GM23338 (cell line): ENCODE measurements at regions not wholly inside any gene's neighbourhood (a gene's known extent, or its start where the extent isn't known, plus 50 kb on each side); places are given as distances from the start of the nearest gene placed in this dataset.

ENCODE experiments used
- ATAC-seq: fragments of 200-7000 bp; cut with Tn5 transposase; 3 replicates; pipeline ENCODE4 v1.9.1; 2020
- DNase-seq: peaks from one replicate; pipeline ENCODE4 v3.0.0-alpha.2; 2015; ENCODE audit warnings: low spot score
- H2AFZ ChIP-seq: fragments of 200-600 bp; sonication (generic); 2 replicates; pipeline ENCODE4 v1.8.0; 2016; ENCODE audit warnings: antibody characterized with exemption, mild to moderate bottlenecking, moderate library complexity
- H3F3A ChIP-seq: fragments of 200-600 bp; sonication (generic); replicated peaks from 2 replicates; pipeline ENCODE4 v1.8.0; 2017; ENCODE audit warnings: antibody characterized with exemption, mixed run types, low read depth
- H3K27ac ChIP-seq: fragments of 200-600 bp; sonication (generic); 2 replicates; pipeline ENCODE4 v1.6.1; 2016; ENCODE audit warnings: low read depth
- H3K27me3 ChIP-seq: fragments of 200-600 bp; sonication (generic); 2 replicates; pipeline ENCODE4 v1.8.0; 2016; ENCODE audit warnings: mild to moderate bottlenecking, mixed run types, moderate library complexity; ENCODE audit not compliant: insufficient read depth
- H3K36me3 ChIP-seq: fragments of 200-600 bp; sonication (generic); 2 replicates; pipeline ENCODE4 v1.8.0; 2016; ENCODE audit warnings: mild to moderate bottlenecking; ENCODE audit not compliant: insufficient read depth
- H3K4me1 ChIP-seq: fragments of 200-600 bp; sonication (generic); 2 replicates; pipeline ENCODE4 v1.8.0; 2016; ENCODE audit warnings: mild to moderate bottlenecking, moderate library complexity; ENCODE audit not compliant: insufficient read depth
- H3K4me2 ChIP-seq: fragments of 200-600 bp; sonication (generic); 2 replicates; pipeline ENCODE4 v1.7.1; 2017; ENCODE audit warnings: mixed run types
- H3K4me3 ChIP-seq: fragments of 200-600 bp; sonication (generic); 2 replicates; pipeline ENCODE4 v1.6.1; 2016; ENCODE audit warnings: mixed run types
- H3K79me2 ChIP-seq: fragments of 200-600 bp; sonication (generic); replicated peaks from 2 replicates; pipeline ENCODE4 v1.8.0; 2017; ENCODE audit warnings: mild to moderate bottlenecking; ENCODE audit not compliant: insufficient read depth
- H3K9me2 ChIP-seq: fragments of 200-600 bp; sonication (generic); 2 replicates; pipeline ENCODE4 v1.8.0; 2017; ENCODE audit not compliant: insufficient read depth
- H4K20me1 ChIP-seq: fragments of 200-600 bp; sonication (generic); replicated peaks from 2 replicates; pipeline ENCODE4 v1.8.0; 2017; ENCODE audit warnings: mild to moderate bottlenecking; ENCODE audit not compliant: insufficient read depth
- H3K27ac Mint-ChIP-seq: 2 replicates; pipeline ENCODE4 v1.8.0; 2020; ENCODE audit warnings: inconsistent platforms, mild to moderate bottlenecking, moderate library complexity, mixed read lengths
- H3K27me3 Mint-ChIP-seq: 3 replicates; pipeline ENCODE4 v1.8.0; 2022; ENCODE audit warnings: low read depth, mild to moderate bottlenecking, moderate library complexity, mixed read lengths, inconsistent platforms; ENCODE audit not compliant: insufficient read depth, poor library complexity
- H3K36me3 Mint-ChIP-seq: 3 replicates; pipeline ENCODE4 v1.8.0; 2021; ENCODE audit warnings: low read depth, mild to moderate bottlenecking, inconsistent platforms, moderate library complexity, mixed read lengths
- H3K4me1 Mint-ChIP-seq: 3 replicates; pipeline ENCODE4 v1.8.0; 2020; ENCODE audit warnings: mild to moderate bottlenecking, inconsistent platforms, mixed read lengths
- H3K4me3 Mint-ChIP-seq: 3 replicates; pipeline ENCODE4 v1.8.0; 2021; ENCODE audit warnings: moderate library complexity, mild to moderate bottlenecking, inconsistent platforms, mixed read lengths
- H3K9me3 Mint-ChIP-seq: 3 replicates; pipeline ENCODE4 v1.8.0; 2020; ENCODE audit warnings: moderate library complexity, mild to moderate bottlenecking, inconsistent platforms, mixed read lengths
- CREB1 ChIP-seq: fragments of 250-450 bp; sonication (Bioruptor Pico); IDR thresholded peaks from 2 replicates; pipeline ENCODE4 v1.5.0; 2020; ENCODE audit warnings: low read depth, mild to moderate bottlenecking, moderate library complexity
- CTCF ChIP-seq, 2 experiments: fragments of 200-600 bp in 1 of 2; sonication (generic) in 1 of 2; conservative IDR thresholded peaks; 2 replicates each; pipeline versions ENCODE4 v1.5.1 to v1.6.1; 2016 to 2017; ENCODE audit warnings: antibody characterized with exemption in 2 of 2, low read depth in 2 of 2, mild to moderate bottlenecking in 2 of 2, moderate library complexity in 1 of 2
- ETS1 ChIP-seq: IDR thresholded peaks from 2 replicates; pipeline ENCODE4 v1.6.1; 2016; ENCODE audit warnings: antibody characterized with exemption
- EZH2 ChIP-seq: fragments of 200-600 bp; sonication (generic); IDR thresholded peaks from one replicate; pipeline ENCODE4 v1.8.0; 2017; ENCODE audit warnings: antibody characterized with exemption, mild to moderate bottlenecking, low read depth; ENCODE audit not compliant: unreplicated experiment
- EZH2phosphoT487 ChIP-seq: fragments of 200-600 bp; sonication (generic); IDR thresholded peaks from one replicate; pipeline ENCODE4 v1.8.1; 2018; ENCODE audit warnings: antibody characterized with exemption; ENCODE audit not compliant: unreplicated experiment
- JUNB ChIP-seq: IDR thresholded peaks from one replicate; pipeline ENCODE4 v1.6.1; 2016; ENCODE audit warnings: antibody characterized with exemption; ENCODE audit not compliant: unreplicated experiment
- NANOG ChIP-seq: IDR thresholded peaks from 2 replicates; pipeline ENCODE4 v1.6.1; 2016; ENCODE audit warnings: antibody characterized with exemption, borderline replicate concordance
- POLR2AphosphoS5 ChIP-seq: IDR thresholded peaks from 2 replicates; pipeline ENCODE4 v1.6.1; 2016; ENCODE audit warnings: antibody characterized with exemption, low read depth
- REST ChIP-seq: IDR thresholded peaks from one replicate; pipeline ENCODE4 v1.6.1; 2018; ENCODE audit warnings: antibody characterized with exemption; ENCODE audit not compliant: unreplicated experiment
- STAT1 ChIP-seq: IDR thresholded peaks from one replicate; pipeline ENCODE4 v1.6.1; 2016; ENCODE audit warnings: antibody characterized with exemption; ENCODE audit not compliant: unreplicated experiment
- ZNF114 ChIP-seq: fragments of 250-450 bp; sonication (Bioruptor Pico); IDR thresholded peaks from 2 replicates; pipeline ENCODE4 v1.5.0; 2020; ENCODE audit warnings: mild to moderate bottlenecking, moderate library complexity
- ZNF331 ChIP-seq: fragments of 250-450 bp; sonication (Bioruptor Pico); IDR thresholded peaks from 2 replicates; pipeline ENCODE4 v1.5.0; 2020; ENCODE audit warnings: low read depth, mild to moderate bottlenecking, moderate library complexity
- ZNF462 ChIP-seq: fragments of 250-450 bp; sonication (Bioruptor Pico); IDR thresholded peaks from 2 replicates; pipeline ENCODE4 v1.5.0; 2020; ENCODE audit warnings: mild to moderate bottlenecking, moderate library complexity

GRCh38 chr1:222117809-222118208 is 375.9 kb upstream of the DUSP10 start:
- H3K27ac Mint-ChIP-seq: no peak overlapping the region
- Histone ChIP-seq H3K4me3 (no peak overlapping the region), H3K4me1 (no peaks in the 10 kb centered on the region), H4K20me1 (no peaks in the 10 kb centered on the region), H3K79me2 (no peaks in the 10 kb centered on the region), H3F3A (no peaks in the 10 kb centered on the region), H2AFZ (peak overlapping the region; percentile 81), H3K27ac (no peak overlapping the region), H3K4me2 (no peak overlapping the region), H3K9me2 (no peaks in the 10 kb centered on the region), H3K27me3 (no peaks in the 10 kb centered on the region), H3K36me3 (no peaks in the 10 kb centered on the region)
- no peaks in the 10 kb centered on the region for H3K4me1 Mint-ChIP-seq
- H3K9me3 Mint-ChIP-seq: no peaks in the 10 kb centered on the region; the same call in 2 of the 3 replicates
- ATAC-seq (no peak), DNase-seq (no peak)
- TF ChIP-seq ZNF462 (CRISPR knock-in tag) (no peak), CREB1 (CRISPR knock-in tag) (no peak), ZNF114 (no peak), EZH2phosphoT487 (no peak), REST (no peak), NANOG (no peak), CTCF (conservative IDR thresholded peaks at IDR 0.05; ENCODE audit: low read depth in 2 of 2) (no peak), JUNB (no peak), POLR2AphosphoS5 (no peak), EZH2 (no peak), ZNF331 (CRISPR knock-in tag) (no peak), ETS1 (no peak), STAT1 (no peak)
- H3K4me3 Mint-ChIP-seq: no peak overlapping the region
- H3K27me3 Mint-ChIP-seq: peaks cover 7% of the 10 kb centered on the region
- H3K36me3 Mint-ChIP-seq: no peaks in the 10 kb centered on the region
